ENCODE measurements at regions not wholly inside any gene's neighbourhood (a gene's known extent, or its start where the extent isn't known, plus 50 kb on each side); places are given as distances from the start of the nearest gene placed in this dataset.
A peak's percentile ranks its signal among the peaks of the same experiment; 100 is the strongest.

- Histone ChIP-seq H3K4me1 (replicated peaks) (peaks cover 6% of the 10 kb centered on the region; the same call in 1 of the 2 replicates), H3K27ac (no peak overlapping the region), H3K4me3 (no peak overlapping the region), H3K27me3 (replicated peaks) (no peaks in the 10 kb centered on the region), H3K36me3 (no peaks in the 10 kb centered on the region), H3K9me3 (replicated peaks) (no peaks in the 10 kb centered on the region)
- no peak for DNase-seq (ENCODE audit: low read depth in 1 of 2, low spot score in 2 of 2)
Measured at GRCh38 chr3:80094589-80094988, 326.8 kb upstream of the ROBO1 start.

- H3K27me3 ChIP-seq (replicated peaks): no peaks in the 10 kb centered on the region
- H3K27ac ChIP-seq: peak overlapping the region; percentile 77
- no peaks in the 10 kb centered on the region for H3K9me3 ChIP-seq (replicated peaks)
- H3K4me1 ChIP-seq (replicated peaks): peaks cover 12% of the 10 kb centered on the region
- no peak overlapping the region for H3K4me3 ChIP-seq
- H3K36me3 ChIP-seq: no peaks in the 10 kb centered on the region
- DNase-seq (ENCODE audit: low read depth in 1 of 2, low spot score in 2 of 2): peak in 1 of 2 experiments; percentile 50
Measured at GRCh38 chr3:80087767-80088166, 320.0 kb upstream of the ROBO1 start.

GRCh38 chr3:80086426-80086825 lies 318.6 kb upstream of the ROBO1 start:
- Histone ChIP-seq H3K4me3 (no peak overlapping the region), H3K27me3 (replicated peaks) (no peaks in the 10 kb centered on the region), H3K4me1 (replicated peaks) (peaks cover 16% of the 10 kb centered on the region), H3K27ac (no peak overlapping the region), H3K36me3 (no peaks in the 10 kb centered on the region), H3K9me3 (replicated peaks) (no peaks in the 10 kb centered on the region)
- DNase-seq (ENCODE audit: low read depth in 1 of 2, low spot score in 2 of 2): no peak

- Histone ChIP-seq H3K36me3 (no peaks in the 10 kb centered on the region), H3K27me3 (replicated peaks) (no peaks in the 10 kb centered on the region), H3K4me3 (no peak overlapping the region), H3K4me1 (replicated peaks) (peaks cover 12% of the 10 kb centered on the region), H3K9me3 (replicated peaks) (no peaks in the 10 kb centered on the region), H3K27ac (no peak overlapping the region)
- DNase-seq (ENCODE audit: low read depth in 1 of 2, low spot score in 2 of 2): peak in 1 of 2 experiments; percentile 75
Measured at GRCh38 chr3:80079886-80080285, 312.1 kb upstream of the ROBO1 start.

GRCh38 chr3:80068459-80068858 lies 300.7 kb upstream of the ROBO1 start:
- no peaks in the 10 kb centered on the region; the same call in 1 of the 2 replicates for H3K4me1 ChIP-seq (replicated peaks)
- H3K27me3 ChIP-seq (replicated peaks): no peaks in the 10 kb centered on the region
- DNase-seq (ENCODE audit: low read depth in 1 of 2, low spot score in 2 of 2): no peak
- 0 out of 2 replicates have a peak, but pooled peaks cover 3% of the 10 kb centered on the region for H3K9me3 ChIP-seq (replicated peaks)
- H3K27ac ChIP-seq: no peak overlapping the region
- H3K36me3 ChIP-seq: no peaks in the 10 kb centered on the region
- H3K4me3 ChIP-seq: no peak overlapping the region

GRCh38 chr3:80063535-80063934 lies 295.7 kb upstream of the ROBO1 start:
- no peak overlapping the region for H3K27ac ChIP-seq
- no peaks in the 10 kb centered on the region for H3K9me3 ChIP-seq (replicated peaks)
- H3K4me3 ChIP-seq: no peak overlapping the region
- no peak for DNase-seq (ENCODE audit: low read depth in 1 of 2, low spot score in 2 of 2)
- H3K4me1 ChIP-seq (replicated peaks): no peaks in the 10 kb centered on the region; the same call in 1 of the 2 replicates
- H3K36me3 ChIP-seq: no peaks in the 10 kb centered on the region
- H3K27me3 ChIP-seq (replicated peaks): no peaks in the 10 kb centered on the region

- Histone ChIP-seq H3K27ac (no peak overlapping the region), H3K4me1 (replicated peaks) (no peaks in the 10 kb centered on the region), H3K9me3 (replicated peaks) (no peaks in the 10 kb centered on the region), H3K27me3 (replicated peaks) (no peaks in the 10 kb centered on the region), H3K36me3 (no peaks in the 10 kb centered on the region), H3K4me3 (no peak overlapping the region)
- DNase-seq (ENCODE audit: low read depth in 1 of 2, low spot score in 2 of 2): no peak
Measured at GRCh38 chr3:80060664-80061063, 292.9 kb upstream of the ROBO1 start.

GRCh38 chr3:80055306-80055705 lies 287.5 kb upstream of the ROBO1 start:
- Histone ChIP-seq H3K27me3 (replicated peaks) (no peaks in the 10 kb centered on the region), H3K4me1 (replicated peaks) (no peaks in the 10 kb centered on the region), H3K36me3 (no peaks in the 10 kb centered on the region), H3K4me3 (no peak overlapping the region), H3K9me3 (replicated peaks) (no peaks in the 10 kb centered on the region), H3K27ac (no peak overlapping the region)
- no peak for DNase-seq (ENCODE audit: low read depth in 1 of 2, low spot score in 2 of 2)

- Histone ChIP-seq H3K27ac (no peak overlapping the region), H3K36me3 (no peaks in the 10 kb centered on the region), H3K9me3 (replicated peaks) (no peaks in the 10 kb centered on the region), H3K27me3 (replicated peaks) (no peaks in the 10 kb centered on the region), H3K4me1 (replicated peaks) (no peaks in the 10 kb centered on the region), H3K4me3 (no peak overlapping the region)
- no peak for DNase-seq (ENCODE audit: low read depth in 1 of 2, low spot score in 2 of 2)
Measured at GRCh38 chr3:80052271-80052670, 284.5 kb upstream of the ROBO1 start.

GRCh38 chr3:80051602-80051962 lies 283.8 kb upstream of the ROBO1 start:
- Histone ChIP-seq H3K27ac (no peak overlapping the region), H3K36me3 (no peaks in the 10 kb centered on the region), H3K4me1 (replicated peaks) (no peaks in the 10 kb centered on the region), H3K4me3 (no peak overlapping the region), H3K27me3 (replicated peaks) (no peaks in the 10 kb centered on the region), H3K9me3 (replicated peaks) (no peaks in the 10 kb centered on the region)
- no peak for DNase-seq (ENCODE audit: low read depth in 1 of 2, low spot score in 2 of 2)

- no peaks in the 10 kb centered on the region for H3K9me3 ChIP-seq (replicated peaks)
- no peaks in the 10 kb centered on the region for H3K36me3 ChIP-seq
- H3K27ac ChIP-seq: no peak overlapping the region
- H3K4me1 ChIP-seq (replicated peaks): no peaks in the 10 kb centered on the region
- no peak for DNase-seq (ENCODE audit: low read depth in 1 of 2, low spot score in 2 of 2)
- H3K27me3 ChIP-seq (replicated peaks): no peaks in the 10 kb centered on the region
- no peak overlapping the region for H3K4me3 ChIP-seq
Measured at GRCh38 chr3:80050826-80051601, 283.2 kb upstream of the ROBO1 start.

- H3K4me1 ChIP-seq (replicated peaks): no peaks in the 10 kb centered on the region
- DNase-seq (ENCODE audit: low read depth in 1 of 2, low spot score in 2 of 2): no peak
- H3K27ac ChIP-seq: no peak overlapping the region
- no peaks in the 10 kb centered on the region for H3K36me3 ChIP-seq
- no peaks in the 10 kb centered on the region for H3K9me3 ChIP-seq (replicated peaks)
- H3K27me3 ChIP-seq (replicated peaks): no peaks in the 10 kb centered on the region
- no peak overlapping the region for H3K4me3 ChIP-seq
Measured at GRCh38 chr3:80043226-80043625, 275.4 kb upstream of the ROBO1 start.

- no peak for DNase-seq (ENCODE audit: low read depth in 1 of 2, low spot score in 2 of 2)
- H3K27ac ChIP-seq: no peak overlapping the region
- H3K36me3 ChIP-seq: no peaks in the 10 kb centered on the region
- no peaks in the 10 kb centered on the region for H3K4me1 ChIP-seq (replicated peaks)
- H3K27me3 ChIP-seq (replicated peaks): no peaks in the 10 kb centered on the region
- H3K4me3 ChIP-seq: no peak overlapping the region
- no peaks in the 10 kb centered on the region for H3K9me3 ChIP-seq (replicated peaks)
Measured at GRCh38 chr3:80040067-80040466, 272.3 kb upstream of the ROBO1 start.

- Histone ChIP-seq H3K4me3 (no peak overlapping the region), H3K4me1 (replicated peaks) (no peaks in the 10 kb centered on the region), H3K27me3 (replicated peaks) (0 out of 2 replicates have a peak, but pooled peaks cover 2% of the 10 kb centered on the region), H3K9me3 (replicated peaks) (no peaks in the 10 kb centered on the region), H3K27ac (no peak overlapping the region), H3K36me3 (no peaks in the 10 kb centered on the region)
- no peak for DNase-seq (ENCODE audit: low read depth in 1 of 2, low spot score in 2 of 2)
Measured at GRCh38 chr3:80036176-80036575, 268.4 kb upstream of the ROBO1 start.

- no peak for DNase-seq (ENCODE audit: low read depth in 1 of 2, low spot score in 2 of 2)
- no peaks in the 10 kb centered on the region for H3K4me1 ChIP-seq (replicated peaks)
- no peak overlapping the region for H3K4me3 ChIP-seq
- 0 out of 2 replicates have a peak, but pooled peaks cover 2% of the 10 kb centered on the region for H3K27me3 ChIP-seq (replicated peaks)
- no peaks in the 10 kb centered on the region for H3K9me3 ChIP-seq (replicated peaks)
- H3K27ac ChIP-seq: no peak overlapping the region
- H3K36me3 ChIP-seq: no peaks in the 10 kb centered on the region
Measured at GRCh38 chr3:80035021-80035420, 267.2 kb upstream of the ROBO1 start.
